ENCODE measurements at regions not wholly inside any gene's neighbourhood (a gene's known extent, or its start where the extent isn't known, plus 50 kb on each side); places are given as distances from the start of the nearest gene placed in this dataset.

DNA sequence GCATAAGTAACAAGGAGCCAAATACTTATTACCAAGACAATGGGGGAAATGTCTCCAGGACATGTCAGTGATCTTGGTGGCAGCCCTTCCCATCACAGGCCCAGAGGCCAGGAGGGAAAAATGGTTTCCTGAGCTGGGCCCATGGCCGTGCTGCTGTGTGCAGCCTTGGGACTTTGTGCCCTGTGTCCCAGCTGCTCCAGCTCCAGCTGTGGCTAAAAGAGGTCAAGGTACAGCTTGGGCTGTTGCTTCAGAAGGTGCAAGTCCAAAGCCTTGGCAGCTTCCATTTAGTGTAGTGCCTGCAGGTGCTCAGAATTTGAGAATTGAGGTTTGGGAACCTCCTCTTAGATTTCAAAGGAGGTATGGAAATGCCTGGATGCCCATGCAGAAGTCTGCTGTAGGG, 212.3 kb upstream of the DCN start:
- no peak for DNase-seq (ENCODE audit: low read depth, low spot score)
- H3K4me3 ChIP-seq (ENCODE audit: low read depth, low read length), result no peak overlapping the region
- in situ Hi-C loops (cut with HindIII; ENCODE audit: low sequenced_read_pairs), result no loop called here
- no peak for TF ChIP-seq CTCF (IDR thresholded peaks at IDR 0.05; ENCODE audit: low read depth, low read length)

DNA sequence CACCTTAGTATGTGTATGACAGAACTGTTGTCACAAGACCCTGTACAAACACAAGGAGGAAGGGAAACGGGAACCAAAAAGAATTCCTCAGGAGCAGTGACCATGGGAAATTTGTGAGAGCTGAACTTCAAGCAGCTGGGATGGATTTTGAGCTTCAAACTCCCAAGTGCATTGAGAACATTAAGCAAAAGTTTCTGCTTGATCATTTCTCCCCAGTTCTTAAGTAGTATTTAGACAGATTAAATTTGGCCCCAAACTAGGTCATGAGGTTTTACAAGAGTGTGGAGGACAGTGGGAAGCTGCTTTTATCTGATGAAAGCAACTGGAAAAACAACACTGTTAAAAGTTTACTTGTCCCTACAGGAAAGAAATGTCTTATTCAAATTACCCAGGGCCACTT, 206.0 kb upstream of the DCN start:
- no peak for TF ChIP-seq CTCF (IDR thresholded peaks at IDR 0.05; ENCODE audit: low read depth, low read length)
- no peak for DNase-seq (ENCODE audit: low read depth, low spot score)
- in situ Hi-C loops (cut with HindIII; ENCODE audit: low sequenced_read_pairs), result no loop called here
- H3K4me3 ChIP-seq (ENCODE audit: low read depth, low read length), result no peak overlapping the region

- no peak overlapping the region for H3K4me3 ChIP-seq (ENCODE audit: low read depth, low read length)
- TF ChIP-seq CTCF (IDR thresholded peaks at IDR 0.05; ENCODE audit: low read depth, low read length), result no peak
- no peak for DNase-seq (ENCODE audit: low read depth, low spot score)
- in situ Hi-C loops (cut with HindIII; ENCODE audit: low sequenced_read_pairs), result no loop called here
Measured at GRCh38 chr12:91387461-91388134, 205.0 kb upstream of the DCN start.

GRCh38 chr12:91384806-91385205, 202.2 kb upstream of the DCN start:
- DNase-seq (ENCODE audit: low read depth, low spot score), result no peak
- H3K4me3 ChIP-seq (ENCODE audit: low read depth, low read length), result no peak overlapping the region
- in situ Hi-C loops (cut with HindIII; ENCODE audit: low sequenced_read_pairs), result no loop called here
- no peak for TF ChIP-seq CTCF (IDR thresholded peaks at IDR 0.05; ENCODE audit: low read depth, low read length)

- in situ Hi-C loops (cut with HindIII; ENCODE audit: low sequenced_read_pairs), result no loop called here
- TF ChIP-seq CTCF (IDR thresholded peaks at IDR 0.05; ENCODE audit: low read depth, low read length), result no peak
- DNase-seq (ENCODE audit: low read depth, low spot score), result no peak
Measured at GRCh38 chr12:91384366-91384765, 201.7 kb upstream of the DCN start.

DNA sequence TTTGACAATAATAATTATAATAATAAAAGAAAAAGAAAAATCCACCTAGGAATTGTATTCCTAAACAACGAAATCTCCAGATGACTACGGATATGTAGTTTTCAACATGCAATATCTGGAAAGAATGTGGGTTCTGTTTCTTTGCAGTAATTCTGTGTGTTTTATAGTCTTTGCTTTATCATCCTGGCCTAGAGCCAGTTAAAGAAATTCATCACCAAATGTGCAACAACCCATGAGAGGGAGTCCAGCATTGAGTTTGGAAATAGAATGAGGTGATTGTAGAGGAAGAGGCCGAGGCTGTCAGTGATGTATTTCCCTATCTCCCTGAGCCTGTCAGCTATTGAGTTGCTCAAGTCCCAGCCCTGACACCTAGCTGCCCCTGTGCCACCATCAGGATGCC, 200.5 kb upstream of the DCN start:
- H3K4me3 ChIP-seq (ENCODE audit: low read depth, low read length), result no peak overlapping the region
- in situ Hi-C loops (cut with HindIII; ENCODE audit: low sequenced_read_pairs), result no loop called here
- no peak for TF ChIP-seq CTCF (IDR thresholded peaks at IDR 0.05; ENCODE audit: low read depth, low read length)
- DNase-seq (ENCODE audit: low read depth, low spot score), result no peak

More at GRCh38 chr12:91384366-91384765, 201.7 kb upstream of the DCN start:
- no peak overlapping the region for H3K4me3 ChIP-seq (ENCODE audit: low read depth, low read length)
